GM10248 (cell line): ENCODE measurements at regions not wholly inside any gene's neighbourhood (a gene's known extent, or its start where the extent isn't known, plus 50 kb on each side); places are given as distances from the start of the nearest gene placed in this dataset.
"Not testable (repeated sequence)": the region's sequence is repeated elsewhere in the genome, so short reads cannot be mapped to it uniquely, and the experiment has no call there.

Experiments used
- CTCF ChIA-PET: fragments of 300-600 bp; sonication (Branson Sonifier 250); formaldehyde crosslinking; extraction: SDS; loops from one replicate; lab custom pipeline; 2021; ENCODE audit warnings: antibody characterized with exemption; lab: Yijun Ruan, JAX
- POLR2A ChIA-PET: fragments of 350-650 bp; sonication (Branson Sonifier 250); formaldehyde crosslinking; extraction: SDS; loops from one replicate; lab custom pipeline; 2020; ENCODE audit warnings: antibody characterized with exemption; lab: Yijun Ruan, JAX
- DNase-seq: peaks from one replicate; pipeline ENCODE4 v3.0.0; 2012; ENCODE audit errors: extremely low spot score
- TF ChIP-seq, protein P1 (sequence below): IDR thresholded peaks from 2 replicates; pipeline ENCODE4 v1.5.1; 2012; ENCODE audit warnings: mild to moderate bottlenecking, low read depth; ENCODE audit errors: extremely low read depth, missing control alignments, control extremely low read depth

DNA sequence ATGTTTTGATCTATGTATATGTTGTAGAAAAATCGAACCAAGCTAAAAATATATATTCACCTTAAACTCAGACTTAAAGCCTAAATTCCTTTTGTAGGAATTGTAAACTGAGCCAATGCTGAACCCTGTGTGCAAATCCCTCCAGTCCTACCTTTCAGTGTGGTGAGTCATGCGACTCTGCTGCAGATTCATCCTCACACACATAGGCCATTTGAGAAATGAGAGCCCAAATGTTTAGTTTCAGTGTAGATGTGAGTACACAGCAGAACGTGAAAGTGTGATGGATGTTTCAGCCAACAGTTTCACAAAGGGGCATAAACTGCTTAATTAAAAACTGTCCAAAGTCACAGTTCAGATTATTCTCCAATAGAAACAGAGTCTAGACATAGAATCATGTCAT is 193.2 kb downstream of the CDH19 start:
- CTCF ChIA-PET: no interaction called here

DNA sequence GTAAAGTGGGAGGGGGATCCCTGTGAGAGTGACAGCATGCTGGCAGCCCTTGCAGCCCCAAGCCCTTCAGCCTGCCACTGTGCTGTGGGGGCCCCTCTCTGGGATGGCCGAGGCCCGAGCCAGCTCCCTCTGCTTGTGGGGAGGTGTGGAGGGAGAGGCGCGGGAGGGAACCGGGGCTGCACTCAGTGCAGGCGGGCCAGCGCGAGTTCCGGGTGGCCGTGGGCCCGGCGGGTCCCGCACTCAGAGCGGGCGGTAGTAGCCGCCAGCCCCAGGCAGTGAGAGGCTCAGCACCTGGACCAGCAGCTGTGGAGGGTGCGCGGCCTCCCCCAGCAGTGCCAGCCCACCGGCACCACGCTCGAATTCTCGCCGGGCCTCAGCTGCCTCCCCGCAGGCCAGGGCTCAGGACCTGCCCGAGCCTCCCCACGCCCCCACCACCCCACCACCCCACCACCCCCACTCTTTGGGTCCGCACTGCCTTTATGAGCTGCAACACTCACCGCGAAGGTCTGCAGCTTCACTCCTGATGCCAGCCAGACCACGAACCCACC is 208.1 kb downstream of the CDH19 start:
- TF ChIP-seq, protein P1, sequence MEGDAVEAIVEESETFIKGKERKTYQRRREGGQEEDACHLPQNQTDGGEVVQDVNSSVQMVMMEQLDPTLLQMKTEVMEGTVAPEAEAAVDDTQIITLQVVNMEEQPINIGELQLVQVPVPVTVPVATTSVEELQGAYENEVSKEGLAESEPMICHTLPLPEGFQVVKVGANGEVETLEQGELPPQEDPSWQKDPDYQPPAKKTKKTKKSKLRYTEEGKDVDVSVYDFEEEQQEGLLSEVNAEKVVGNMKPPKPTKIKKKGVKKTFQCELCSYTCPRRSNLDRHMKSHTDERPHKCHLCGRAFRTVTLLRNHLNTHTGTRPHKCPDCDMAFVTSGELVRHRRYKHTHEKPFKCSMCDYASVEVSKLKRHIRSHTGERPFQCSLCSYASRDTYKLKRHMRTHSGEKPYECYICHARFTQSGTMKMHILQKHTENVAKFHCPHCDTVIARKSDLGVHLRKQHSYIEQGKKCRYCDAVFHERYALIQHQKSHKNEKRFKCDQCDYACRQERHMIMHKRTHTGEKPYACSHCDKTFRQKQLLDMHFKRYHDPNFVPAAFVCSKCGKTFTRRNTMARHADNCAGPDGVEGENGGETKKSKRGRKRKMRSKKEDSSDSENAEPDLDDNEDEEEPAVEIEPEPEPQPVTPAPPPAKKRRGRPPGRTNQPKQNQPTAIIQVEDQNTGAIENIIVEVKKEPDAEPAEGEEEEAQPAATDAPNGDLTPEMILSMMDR: no peak
- ChIA-PET POLR2A (no interaction called here), CTCF (no interaction called here)
- no peak for DNase-seq

More for the DNA sequence above, 193.2 kb downstream of the CDH19 start:
- DNase-seq: no peak
- POLR2A ChIA-PET: no interaction called here
- TF ChIP-seq, protein P1: no peak

DNA sequence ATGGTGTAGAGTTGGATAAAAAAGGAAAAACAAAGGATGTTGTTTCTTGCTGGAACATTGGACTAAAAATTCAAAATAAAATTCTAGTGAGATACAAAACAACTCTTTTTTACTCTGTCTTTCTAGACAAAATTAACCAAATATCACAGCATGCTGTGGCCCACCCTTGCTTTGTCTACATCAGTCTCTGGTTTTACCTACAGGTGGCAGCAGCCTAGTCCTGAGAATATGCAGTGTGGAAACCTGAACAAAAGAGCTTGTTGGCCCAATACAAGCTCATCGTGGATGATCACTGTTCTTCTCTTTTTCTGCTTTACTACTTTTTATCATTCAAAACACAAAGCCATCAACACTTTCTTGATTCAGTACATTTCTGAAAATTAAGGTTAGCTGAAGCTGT is 210.4 kb downstream of the CDH19 start:
- CTCF ChIA-PET: interaction anchor here (1.0 to 2.4 kb wide), 3 partner anchors 9 to 59 kb away, joined by 3 to 4 read pairs (median 4); no protein-coding TSS in a partner anchor
- TF ChIP-seq, protein P1: no peak
- POLR2A ChIA-PET: no interaction called here
- no peak for DNase-seq

DNA sequence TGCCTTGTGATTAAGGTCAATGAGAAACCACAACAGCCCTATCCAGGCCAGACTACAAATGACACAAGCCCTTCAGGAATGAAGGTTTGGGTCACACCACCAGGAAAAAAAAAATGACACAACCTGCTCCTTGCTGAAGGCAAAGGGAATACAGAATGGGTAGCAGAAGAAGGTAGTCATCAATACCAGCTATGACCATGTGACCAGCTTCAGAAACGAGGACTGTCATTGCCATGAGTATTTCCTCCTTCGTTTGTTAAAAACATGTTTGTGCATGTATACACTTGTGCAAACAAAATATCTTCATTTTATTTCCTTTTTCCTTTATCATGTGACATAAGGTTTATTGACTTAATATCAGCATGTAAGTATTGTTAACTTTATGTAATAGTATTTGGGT is 226.6 kb downstream of the CDH19 start:
- TF ChIP-seq, protein P1: no peak
- ChIA-PET CTCF (interaction anchor here (1.4 kb wide), 1 partner anchor 36 kb away, joined by 3 read pairs; no protein-coding TSS in a partner anchor), POLR2A (no interaction called here)
- no peak for DNase-seq

DNA sequence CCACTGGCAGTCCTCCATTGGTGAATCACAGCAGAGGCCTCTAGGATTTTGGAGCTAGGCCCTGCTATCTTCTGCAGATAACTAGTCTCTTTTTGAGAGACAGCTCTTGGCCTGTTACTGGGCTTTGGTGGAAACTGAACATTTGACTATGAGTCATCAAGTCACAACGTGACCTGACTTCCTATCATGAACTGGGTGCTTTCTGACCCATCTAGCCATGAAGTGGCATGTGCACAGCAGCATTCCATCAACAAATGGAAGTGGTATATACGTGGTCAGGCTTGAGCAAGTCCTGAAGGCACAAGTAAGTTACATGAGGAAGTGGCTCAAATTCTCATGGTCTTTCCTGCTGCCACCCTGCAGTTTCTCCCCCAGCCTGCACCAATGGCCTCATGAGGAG is 228.5 kb downstream of the CDH19 start:
- POLR2A ChIA-PET, DNase-seq, CTCF ChIA-PET: not testable (repeated sequence)

DNA sequence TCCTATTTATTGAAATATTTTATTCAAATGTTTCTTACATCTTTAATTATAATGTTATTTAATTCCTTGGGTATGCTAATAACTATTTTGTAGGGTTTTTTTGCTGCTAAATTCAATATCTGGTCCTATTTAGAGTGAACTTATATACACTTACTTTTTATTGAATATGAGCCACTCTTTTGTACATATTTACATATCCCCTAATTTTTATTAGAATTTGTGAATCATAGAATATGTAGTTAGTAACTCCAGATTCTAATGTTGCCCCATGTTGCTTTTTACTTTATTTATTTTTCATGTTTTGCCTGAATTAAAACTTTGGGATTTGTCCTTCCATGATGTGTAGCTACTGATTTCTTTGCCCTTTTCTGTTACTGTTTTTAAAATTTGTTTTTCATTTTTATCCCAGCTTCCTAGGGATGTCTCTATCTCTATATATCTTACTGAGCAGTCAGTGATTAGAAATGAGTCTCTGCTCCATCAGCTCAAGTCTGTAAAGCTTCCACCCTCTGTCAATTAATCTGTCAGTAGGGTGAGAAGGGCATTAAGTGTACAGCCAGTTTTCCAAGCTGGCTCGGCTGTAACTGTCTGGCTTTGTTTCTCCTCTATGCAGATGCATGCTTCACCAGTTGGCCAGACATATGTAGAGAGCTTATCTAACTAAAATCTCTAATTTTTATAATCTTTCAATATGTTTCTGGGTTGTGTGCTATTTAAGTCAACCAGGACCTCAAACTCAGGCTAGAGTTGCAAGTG is 256.9 kb downstream of the CDH19 start:
- ChIA-PET CTCF (interaction anchor here (1.2 kb wide), 1 partner anchor 16 kb away, joined by 3 read pairs; no protein-coding TSS in a partner anchor), POLR2A (no interaction called here)
- TF ChIP-seq, protein P1: no peak
- no peak for DNase-seq

DNA sequence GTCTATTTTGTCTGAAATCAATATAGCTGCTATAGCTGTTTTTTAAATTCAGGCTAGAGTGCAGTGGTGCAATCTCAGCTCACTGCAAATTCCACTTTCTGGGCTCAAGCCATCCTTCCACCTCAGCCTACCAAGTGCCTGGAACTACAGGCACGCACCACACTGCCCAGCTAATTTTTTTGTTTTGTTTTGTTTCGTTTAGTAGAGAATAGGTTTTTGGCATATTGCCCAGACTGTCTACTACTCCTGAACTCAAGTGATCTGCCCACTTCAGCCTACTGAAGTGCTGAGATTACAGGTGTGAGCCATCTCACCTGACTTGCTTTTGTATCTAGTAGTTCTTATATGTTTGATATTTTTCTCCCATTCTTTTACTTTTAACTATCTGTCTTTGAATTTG is 259.7 kb downstream of the CDH19 start:
- TF ChIP-seq, protein P1: no peak
- POLR2A ChIA-PET: no interaction called here
- CTCF ChIA-PET: no interaction called here
- no peak for DNase-seq
